ENCODE measurements at regions not wholly inside any gene's neighbourhood (a gene's known extent, or its start where the extent isn't known, plus 50 kb on each side); places are given as distances from the start of the nearest gene placed in this dataset.

DNA sequence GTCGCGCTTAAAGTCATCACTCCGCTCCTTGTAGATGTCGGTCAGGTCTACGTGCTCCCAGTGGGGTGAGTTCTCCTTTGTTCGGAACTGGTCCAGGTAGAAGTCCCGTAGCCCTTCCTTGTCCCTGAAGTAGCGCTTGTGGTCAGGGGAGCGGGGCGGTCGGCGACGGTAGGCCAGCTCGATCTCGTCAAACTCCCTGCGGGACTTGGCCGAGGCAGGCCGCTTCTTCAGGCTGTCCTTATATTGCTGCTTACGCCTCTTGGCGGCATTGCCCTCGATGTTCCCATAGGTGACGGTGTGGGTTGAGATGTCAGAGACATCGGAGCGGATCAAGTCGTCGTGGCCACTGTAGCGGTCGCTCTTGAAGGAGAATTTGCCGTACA is 367.2 kb downstream of the EMP1 start:
- TF ChIP-seq, protein P1, sequence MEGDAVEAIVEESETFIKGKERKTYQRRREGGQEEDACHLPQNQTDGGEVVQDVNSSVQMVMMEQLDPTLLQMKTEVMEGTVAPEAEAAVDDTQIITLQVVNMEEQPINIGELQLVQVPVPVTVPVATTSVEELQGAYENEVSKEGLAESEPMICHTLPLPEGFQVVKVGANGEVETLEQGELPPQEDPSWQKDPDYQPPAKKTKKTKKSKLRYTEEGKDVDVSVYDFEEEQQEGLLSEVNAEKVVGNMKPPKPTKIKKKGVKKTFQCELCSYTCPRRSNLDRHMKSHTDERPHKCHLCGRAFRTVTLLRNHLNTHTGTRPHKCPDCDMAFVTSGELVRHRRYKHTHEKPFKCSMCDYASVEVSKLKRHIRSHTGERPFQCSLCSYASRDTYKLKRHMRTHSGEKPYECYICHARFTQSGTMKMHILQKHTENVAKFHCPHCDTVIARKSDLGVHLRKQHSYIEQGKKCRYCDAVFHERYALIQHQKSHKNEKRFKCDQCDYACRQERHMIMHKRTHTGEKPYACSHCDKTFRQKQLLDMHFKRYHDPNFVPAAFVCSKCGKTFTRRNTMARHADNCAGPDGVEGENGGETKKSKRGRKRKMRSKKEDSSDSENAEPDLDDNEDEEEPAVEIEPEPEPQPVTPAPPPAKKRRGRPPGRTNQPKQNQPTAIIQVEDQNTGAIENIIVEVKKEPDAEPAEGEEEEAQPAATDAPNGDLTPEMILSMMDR (IDR thresholded peaks at IDR 0.05): no peak
- TF ChIP-seq JUN (IDR thresholded peaks at IDR 0.05) (no peak), KDM1A (IDR thresholded peaks at IDR 0.05; ENCODE audit: low read depth) (no peak), EP300 (IDR thresholded peaks at IDR 0.05) (no peak), MYC (IDR thresholded peaks at IDR 0.05; ENCODE audit: borderline replicate concordance, low read length) (no peak), SMC3 (IDR thresholded peaks at IDR 0.05) (no peak), ZNF302 (CRISPR knock-in tag; IDR thresholded peaks at IDR 0.05) (no peak), POLR2A (IDR thresholded peaks at IDR 0.05; ENCODE audit: low read length) (no peak), RFX5 (IDR thresholded peaks at IDR 0.05) (no peak), CHD2 (IDR thresholded peaks at IDR 0.05; ENCODE audit: low read length, partially characterized antibody) (no peak)
- TF ChIP-seq, protein P2, sequence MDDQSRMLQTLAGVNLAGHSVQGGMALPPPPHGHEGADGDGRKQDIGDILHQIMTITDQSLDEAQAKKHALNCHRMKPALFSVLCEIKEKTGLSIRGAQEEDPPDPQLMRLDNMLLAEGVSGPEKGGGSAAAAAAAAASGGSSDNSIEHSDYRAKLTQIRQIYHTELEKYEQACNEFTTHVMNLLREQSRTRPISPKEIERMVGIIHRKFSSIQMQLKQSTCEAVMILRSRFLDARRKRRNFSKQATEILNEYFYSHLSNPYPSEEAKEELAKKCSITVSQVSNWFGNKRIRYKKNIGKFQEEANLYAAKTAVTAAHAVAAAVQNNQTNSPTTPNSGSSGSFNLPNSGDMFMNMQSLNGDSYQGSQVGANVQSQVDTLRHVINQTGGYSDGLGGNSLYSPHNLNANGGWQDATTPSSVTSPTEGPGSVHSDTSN (IDR thresholded peaks at IDR 0.05): no peak
- TF ChIP-seq, protein P3, sequence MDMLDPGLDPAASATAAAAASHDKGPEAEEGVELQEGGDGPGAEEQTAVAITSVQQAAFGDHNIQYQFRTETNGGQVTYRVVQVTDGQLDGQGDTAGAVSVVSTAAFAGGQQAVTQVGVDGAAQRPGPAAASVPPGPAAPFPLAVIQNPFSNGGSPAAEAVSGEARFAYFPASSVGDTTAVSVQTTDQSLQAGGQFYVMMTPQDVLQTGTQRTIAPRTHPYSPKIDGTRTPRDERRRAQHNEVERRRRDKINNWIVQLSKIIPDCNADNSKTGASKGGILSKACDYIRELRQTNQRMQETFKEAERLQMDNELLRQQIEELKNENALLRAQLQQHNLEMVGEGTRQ (IDR thresholded peaks at IDR 0.05): no peak

All from A549 (cell line).